Activated gamma-delta T cell treated with Interleukin-2 at 50 U/mL for 16 hours (primary cell): ENCODE measurements at regions not wholly inside any gene's neighbourhood (a gene's known extent, or its start where the extent isn't known, plus 50 kb on each side); places are given as distances from the start of the nearest gene placed in this dataset.
"Not testable (repeated sequence)": the region's sequence is repeated elsewhere in the genome, so short reads cannot be mapped to it uniquely, and the experiment has no call there.

ENCODE experiments used
- DNase-seq: peaks from one replicate; pipeline ENCODE4 v3.0.0-alpha.2; 2020

DNA sequence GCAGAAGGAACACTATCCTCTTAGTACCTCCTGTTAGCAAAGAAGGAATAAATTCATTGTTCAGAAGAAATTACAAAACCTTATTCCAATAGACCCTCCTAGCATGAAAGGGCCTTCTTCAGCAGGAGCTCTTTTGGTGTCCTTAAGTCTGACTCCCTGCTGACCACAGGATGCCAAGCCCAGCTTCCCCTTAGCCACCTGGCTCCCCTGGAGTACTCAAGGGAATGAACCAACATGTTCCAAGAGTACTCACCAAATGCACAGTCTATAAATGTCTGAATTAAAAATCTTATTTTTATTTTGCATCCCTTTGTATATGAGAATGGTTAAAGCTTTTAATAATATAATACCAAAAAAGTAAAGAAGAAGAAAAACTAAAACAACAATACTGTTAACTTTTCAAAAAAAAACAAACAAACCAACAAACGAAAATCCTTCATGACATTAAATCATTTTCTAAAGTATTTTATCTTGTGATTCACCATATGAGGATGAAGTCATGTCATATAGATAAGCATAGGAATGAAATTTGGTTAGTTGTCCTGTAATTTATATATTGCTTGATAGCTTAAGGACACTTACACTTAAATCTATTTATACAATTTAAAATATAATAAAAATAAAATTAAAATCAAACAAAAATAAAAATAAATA lies 1355.1 kb downstream of the HACE1 start:
- DNase-seq = no peak

DNA sequence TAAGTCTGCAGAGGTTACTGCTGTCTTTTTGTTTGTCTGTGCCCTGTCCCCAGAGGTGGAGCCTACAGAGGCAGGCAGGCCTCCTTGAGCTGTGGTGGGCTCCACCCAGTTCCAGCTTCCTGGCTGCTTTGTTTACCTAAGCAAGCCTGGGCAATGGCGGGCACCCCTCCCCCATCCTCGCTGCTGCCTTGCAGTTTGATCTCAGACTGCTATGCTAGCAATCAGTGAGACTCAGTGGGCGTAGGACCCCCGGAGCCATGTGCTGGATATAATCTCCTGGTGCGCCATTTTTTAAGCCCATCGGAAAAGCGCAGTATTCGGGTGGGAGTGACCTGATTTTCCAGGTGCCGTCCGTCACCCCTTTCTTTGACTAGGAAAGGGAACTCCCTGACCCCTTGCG lies 1363.1 kb downstream of the HACE1 start:
- DNase-seq = not testable (repeated sequence)

DNA sequence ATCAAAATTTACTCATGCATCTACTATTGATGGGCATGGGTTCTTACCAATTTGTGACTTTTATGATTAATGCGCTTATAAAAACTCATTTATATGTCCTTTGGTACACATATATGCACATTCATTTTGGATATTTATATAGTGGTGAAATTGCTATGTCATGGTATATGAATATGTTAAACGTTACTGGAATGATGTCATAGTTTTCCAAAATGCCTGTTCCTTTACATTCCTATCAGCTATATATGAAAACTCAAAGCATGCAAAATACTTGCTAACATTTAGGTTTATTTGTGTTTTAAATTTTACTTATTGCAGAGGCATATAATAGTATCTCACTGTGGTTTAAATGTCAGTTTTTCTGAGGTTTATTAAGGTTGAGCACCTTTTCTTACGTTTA lies 1403.1 kb downstream of the HACE1 start:
- no peak for DNase-seq

DNA sequence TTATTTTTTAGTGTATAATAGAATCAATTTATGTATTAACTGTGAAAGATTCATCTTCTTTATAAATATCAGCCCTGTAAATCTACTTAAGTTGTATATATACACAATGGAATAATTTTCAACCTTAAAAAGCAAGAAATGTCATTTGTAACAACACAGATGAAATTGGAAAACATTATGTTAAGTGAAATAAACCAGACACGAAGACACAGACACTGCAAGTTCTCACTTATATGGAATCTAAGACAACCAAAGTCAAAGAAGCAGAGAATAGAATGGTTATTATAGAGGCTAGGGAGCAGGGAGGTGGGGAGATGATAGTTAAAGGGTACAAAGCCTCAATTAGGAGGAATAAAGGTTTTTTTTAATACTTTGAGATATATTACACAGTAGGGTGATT lies 1404.4 kb downstream of the HACE1 start:
- DNase-seq = no peak

DNA sequence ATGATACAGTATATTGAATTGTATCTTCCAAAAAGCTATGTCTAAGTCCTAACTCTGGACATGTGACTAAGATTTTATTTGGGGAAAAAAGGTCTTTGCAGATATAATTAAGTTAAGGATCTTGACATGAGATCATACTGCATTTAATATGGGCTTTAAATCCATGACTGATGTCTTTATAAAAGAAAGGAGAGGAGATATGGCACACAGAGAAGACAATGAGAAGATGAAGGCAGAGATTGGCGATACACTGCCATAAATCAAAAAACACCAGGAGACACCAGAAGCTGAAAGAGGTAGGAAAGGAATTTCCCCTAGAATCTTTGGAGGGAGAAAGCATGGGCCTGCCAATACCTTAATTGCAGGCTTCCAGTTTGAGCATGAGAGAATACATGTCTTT lies 1450.2 kb downstream of the HACE1 start:
- no peak for DNase-seq

DNA sequence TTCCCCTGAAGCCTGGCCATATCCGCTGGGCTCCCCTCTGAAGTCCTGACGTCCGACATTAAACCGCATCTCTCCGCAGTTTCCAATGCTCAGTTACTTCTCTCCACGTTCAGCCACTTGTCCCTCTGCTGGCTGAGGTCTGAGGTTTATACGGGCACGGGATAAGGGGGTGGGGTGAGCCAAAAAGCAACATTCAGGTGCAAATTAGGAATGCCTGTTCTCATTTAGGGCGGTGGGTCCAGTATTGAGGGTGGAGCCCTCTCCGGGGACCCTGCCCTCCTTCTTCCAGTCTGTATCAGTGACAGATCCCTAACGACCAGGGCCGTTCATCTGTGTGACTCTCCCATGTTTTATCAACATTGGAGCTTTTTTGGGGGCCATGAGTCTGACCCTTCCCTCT lies 1454.4 kb downstream of the HACE1 start:
- DNase-seq = no peak

DNA sequence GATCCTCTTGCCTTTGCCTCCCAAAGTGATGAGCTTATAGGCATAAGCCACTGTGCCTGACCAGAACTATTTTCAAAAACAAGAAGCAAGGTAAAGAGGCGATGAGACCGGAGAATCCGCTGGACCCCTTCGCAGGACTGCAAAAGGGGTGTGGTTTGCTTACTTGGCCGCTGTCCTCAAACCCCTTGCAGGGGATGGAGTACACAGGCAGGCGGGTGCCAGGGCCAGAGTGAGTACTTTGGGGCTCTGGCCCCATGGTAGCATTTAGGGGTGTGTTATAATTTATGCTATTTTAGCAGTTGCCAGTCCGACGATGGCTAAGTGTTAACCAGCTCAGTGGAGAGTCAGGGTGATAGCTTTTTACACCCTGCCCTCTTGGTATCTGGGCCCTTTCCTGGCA lies 1454.9 kb downstream of the HACE1 start:
- no peak for DNase-seq

DNA sequence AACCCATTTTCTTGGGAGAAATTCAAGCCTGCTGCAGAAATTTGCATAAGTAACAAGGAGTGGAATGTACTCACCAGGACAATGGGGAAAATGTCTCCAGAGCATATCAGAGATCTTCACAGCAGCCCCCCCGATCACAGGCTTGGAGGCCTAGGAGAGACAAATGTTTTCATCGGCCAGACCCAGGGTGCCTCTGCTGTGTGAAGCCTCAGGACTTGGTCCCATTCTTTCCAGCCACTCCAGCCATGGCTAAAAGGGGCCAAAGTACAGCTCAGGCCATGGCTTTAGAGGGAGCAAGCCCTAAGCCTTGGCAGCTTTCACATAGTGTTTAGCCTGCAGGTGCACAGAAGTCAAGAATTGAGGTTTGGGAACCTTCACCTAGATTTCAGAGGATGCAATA lies 1463.0 kb downstream of the HACE1 start:
- DNase-seq = no peak

DNA sequence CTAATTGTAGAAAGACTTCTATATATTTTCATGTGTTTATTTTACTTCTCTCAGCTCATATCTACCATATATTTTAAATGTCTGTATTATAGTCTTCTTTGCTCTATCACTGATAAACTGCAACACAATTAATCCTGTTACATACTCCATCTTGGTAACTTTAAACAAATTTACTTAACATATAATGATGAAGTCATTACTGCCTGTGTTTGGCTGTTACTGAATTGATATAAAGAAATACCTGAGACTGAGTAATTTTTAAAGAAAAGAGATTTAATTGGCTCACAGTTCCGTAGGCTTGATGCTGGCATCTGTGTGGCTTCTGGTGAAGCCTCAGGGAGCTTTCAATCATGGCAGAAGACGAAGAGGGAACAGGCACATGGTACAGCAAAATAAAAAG lies 1480.4 kb downstream of the HACE1 start:
- DNase-seq = no peak

DNA sequence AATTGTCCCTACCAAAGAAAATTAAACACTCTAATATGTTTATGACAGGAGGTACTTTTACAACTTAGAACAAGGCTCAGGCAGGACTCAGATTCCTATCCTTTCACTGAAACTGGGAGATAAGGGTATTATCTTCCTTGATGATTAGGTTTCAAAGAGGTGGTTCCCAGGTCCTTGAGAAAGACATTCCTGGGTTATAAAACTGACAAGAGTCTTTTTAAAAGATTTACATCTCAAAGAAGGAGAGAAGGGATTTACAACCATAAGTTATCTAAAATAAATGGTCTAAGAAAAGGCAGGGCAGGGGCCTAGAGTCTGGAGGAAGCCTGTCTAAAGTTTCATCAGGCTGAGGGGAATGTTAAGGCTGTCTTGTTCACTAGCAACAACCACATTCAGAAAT lies 1492.5 kb downstream of the HACE1 start:
- DNase-seq = no peak

DNA sequence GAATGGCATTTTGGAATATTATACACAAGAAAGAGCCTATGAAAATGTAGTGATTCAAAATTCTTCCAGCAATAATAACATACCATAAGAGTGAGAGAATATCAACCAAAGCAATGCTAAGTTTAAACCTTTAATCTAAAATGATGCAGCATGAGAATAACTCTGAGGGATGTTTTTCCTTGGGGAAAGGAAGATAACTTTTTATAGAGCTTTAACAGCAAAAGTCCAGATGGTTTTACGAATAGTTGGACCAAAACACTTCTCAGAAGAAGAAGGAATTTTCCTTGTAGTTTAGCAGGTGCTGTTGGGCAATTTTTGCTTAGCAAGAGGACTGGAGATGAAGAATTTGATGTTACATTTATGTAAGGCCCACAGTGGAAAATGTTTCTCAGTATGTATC lies 1503.2 kb downstream of the HACE1 start:
- no peak for DNase-seq

DNA sequence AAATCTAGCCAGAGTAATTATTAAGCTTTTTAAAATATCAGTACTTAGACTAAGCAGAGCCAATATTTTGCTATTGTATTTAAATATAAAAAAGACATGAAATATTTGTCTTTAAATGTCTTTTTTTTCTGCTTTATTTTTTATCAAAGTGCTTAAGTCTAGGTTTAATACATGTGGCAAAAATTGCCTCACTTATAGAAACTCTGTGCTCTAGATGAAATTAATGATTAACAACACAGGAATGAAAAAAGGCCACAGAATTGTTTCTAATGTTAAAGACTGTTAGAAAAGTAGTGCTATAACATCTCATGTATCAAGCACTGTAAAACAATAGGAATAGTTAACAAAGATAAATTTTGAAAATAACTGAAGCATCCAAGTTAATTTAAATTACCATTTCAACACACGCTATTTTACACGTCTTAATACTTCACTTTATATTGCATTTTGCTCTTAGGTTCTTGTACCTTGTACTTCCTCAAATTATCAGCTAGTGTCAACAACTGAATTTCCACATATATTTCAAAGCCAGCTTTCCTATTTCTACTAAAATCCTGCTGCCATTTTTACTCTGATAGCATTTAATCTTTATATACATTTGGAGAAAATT lies 1515.1 kb downstream of the HACE1 start:
- DNase-seq = no peak

DNA sequence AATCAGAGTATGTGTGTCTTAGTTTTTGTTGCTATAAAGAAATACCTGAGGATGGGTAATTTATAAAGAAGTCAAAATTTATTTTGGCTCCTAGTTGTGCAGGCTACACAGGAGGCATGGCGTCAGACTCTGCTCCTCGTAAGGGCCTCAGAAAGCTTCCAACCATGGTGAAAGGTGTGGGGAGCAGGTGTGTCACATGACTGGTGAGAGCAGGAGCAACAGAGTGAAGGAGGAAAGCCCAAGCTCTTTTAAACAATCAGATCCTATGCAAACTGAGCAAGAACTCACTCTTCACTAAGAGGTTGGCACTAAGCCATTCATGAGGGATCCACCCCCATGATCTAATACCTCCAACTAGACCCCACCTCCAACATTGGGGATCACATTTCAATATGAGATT lies 1524.3 kb downstream of the HACE1 start:
- DNase-seq = no peak

DNA sequence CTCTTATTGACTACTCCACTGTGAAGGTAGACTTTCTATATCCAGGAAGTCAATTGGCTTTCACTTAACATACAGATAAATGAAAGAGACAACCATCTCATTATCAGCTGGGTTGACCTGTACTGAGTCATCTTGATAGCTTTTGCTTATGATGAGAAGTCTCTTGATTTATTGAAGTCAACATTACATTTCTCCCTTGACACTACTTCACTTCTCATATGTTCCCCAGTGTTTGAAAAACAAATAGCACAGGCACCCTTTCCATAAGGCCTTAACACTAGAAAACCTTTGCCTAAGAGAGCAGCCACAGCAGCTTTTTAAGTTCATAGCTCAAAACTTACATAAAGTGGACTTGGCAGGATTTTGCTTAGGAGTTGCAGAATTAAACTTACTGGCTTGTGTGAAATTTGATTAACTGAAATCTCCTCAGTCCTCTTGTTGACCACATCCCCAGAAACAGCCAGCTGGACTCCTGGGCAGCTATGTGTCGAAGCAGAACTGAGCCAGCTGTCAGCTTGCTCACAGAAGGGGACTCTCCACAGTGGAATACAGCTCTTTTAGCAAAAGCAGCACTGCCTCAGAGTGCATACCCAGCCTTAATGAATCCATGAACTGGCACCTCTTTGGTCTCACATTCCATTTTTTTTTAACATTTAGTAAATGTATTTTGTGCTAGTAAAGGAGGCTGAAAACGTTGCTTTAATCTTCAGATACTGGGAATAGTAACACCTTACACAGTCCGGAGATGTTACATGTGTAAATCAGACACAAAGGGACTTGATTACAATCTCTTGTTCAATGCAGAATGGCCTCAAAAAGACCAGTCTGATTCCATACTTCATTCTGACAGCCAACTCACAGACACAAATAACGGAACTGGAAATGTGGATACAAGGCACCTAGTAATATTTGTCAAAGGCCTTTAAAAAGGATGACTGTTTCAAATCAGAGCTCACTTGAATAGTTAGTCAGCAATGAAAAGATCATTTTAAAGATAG lies 1532.7 kb downstream of the HACE1 start:
- no peak for DNase-seq

DNA sequence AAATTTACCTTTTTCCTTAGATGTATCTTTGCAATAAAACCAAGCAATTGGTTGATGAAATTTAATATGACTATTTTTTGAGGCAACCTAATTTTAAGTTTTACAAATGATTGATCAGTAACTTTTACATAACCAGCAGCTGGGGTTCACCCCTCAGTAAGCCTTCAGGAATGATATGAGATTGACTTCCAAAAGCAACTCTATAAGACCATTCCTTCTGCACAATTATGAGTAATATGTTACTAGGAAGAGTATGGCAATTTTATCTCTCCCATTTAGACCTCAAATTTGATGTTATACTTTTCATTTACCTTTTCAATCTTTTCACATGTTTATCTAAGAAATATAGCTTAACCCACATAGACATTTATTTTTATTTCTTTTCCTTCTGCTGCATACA lies 1546.3 kb downstream of the HACE1 start:
- no peak for DNase-seq

DNA sequence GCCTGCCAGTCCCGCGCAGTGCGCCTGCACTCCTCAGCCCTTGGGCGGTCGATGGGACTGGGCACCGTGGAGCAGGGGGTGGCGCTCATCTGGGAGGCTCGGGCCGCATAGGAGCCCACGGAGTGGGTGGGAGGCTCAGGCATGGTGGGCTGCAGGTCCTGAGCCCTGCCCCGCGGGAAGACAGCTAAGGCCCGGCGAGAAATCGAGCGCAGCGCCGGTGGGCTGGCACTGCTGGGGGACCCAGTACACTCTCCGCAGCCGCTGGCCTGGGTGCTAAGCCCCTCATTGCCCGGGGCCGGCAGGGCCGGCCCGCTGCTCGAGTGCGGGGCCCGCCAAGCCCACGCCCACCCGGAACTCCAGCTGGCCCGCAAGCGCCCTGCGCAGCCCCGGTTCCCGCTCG lies 1565.3 kb downstream of the HACE1 start:
- not testable (repeated sequence) for DNase-seq

DNA sequence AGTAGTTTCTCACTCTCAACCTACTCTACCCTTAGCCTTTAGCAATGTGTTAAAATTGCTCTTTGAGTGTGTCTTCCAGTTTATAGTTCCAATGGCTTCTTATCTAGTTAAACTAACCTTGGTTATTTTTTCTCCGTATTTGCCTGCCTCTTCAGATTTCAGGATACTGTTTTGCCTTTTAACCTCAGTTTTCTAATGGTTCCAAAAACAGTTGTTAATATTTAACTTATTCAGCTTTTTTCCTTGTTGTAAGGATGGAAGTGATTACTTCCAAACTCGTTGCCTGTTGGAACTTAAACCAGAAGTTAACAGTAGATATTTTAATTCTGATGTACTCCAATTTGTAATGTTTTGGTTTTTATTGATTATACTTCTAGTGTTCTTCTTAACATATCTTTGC lies 1574.9 kb downstream of the HACE1 start:
- DNase-seq = no peak

DNA sequence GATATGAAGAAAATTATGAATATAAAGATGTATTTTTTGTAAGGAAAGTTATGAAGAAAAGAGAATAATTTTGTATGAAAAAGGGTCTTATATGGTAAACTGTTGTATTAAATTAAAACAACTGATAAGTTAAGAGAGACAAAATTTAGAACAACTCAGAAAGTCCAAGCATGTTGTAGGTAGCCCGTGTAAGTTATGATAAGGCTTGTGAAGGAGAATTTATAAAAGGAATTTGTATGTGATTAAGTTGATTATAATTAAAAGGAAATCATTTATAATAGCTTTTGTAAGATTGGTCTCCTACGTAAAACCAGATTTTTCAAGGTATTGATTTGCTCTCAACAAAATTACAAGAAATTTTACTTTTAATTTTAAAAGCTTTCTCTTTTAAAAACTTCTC lies 1579.3 kb downstream of the HACE1 start:
- DNase-seq = no peak

DNA sequence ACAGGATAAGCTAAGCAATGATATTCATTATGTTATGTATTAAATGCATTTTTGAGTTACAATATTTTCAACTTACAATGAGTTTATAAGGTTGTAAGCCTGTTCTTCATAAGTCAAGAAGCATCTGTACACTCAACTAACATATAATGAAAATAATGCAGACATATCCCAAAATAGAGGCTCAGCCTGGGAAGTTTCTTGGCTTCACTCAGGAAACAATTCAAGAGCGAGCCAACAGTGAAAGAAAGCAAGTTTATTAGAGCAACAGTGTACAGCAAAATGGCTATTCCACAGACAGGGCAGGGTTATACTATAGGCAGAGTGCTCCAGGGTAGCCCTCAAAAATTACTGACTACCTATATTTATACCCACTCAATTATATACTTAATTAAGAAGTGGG lies 1581.8 kb downstream of the HACE1 start:
- DNase-seq = no peak

DNA sequence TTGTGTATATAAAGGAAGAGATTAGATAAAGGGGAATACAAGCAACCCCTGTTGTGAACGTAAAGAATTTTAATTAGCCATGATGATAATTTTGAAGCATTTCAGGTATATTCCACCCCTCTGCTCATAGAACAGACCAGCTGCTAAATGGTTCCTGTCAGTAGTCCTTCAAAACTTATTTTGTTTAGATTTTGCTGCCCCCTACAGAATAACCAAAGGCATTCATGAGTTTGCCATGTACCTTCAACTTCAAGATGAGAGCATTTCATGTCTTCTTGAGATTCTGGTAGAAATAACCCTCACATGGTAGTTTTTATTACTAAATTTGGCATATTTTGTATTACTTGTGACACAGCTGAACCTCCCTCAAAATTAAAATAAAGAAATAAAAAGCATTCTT lies 1586.7 kb downstream of the HACE1 start:
- no peak for DNase-seq

DNA sequence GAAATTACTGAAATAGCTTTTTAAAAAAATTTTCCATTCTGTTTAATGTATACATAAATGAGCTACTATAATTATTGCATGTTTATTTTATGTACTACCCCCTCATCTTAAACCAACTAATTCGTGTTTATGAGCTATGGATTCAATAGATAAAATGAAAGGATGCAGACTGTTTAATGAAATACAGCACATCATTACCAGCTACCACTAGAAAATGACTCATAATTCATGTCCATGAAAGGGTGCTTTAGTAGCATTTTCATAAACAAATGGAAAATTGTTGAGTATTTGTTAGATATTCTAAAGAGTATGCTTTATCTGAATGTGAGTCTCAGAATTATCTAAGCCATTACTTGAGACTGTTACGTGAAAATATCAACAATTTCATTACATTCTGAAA lies 1590.1 kb downstream of the HACE1 start:
- DNase-seq = no peak

DNA sequence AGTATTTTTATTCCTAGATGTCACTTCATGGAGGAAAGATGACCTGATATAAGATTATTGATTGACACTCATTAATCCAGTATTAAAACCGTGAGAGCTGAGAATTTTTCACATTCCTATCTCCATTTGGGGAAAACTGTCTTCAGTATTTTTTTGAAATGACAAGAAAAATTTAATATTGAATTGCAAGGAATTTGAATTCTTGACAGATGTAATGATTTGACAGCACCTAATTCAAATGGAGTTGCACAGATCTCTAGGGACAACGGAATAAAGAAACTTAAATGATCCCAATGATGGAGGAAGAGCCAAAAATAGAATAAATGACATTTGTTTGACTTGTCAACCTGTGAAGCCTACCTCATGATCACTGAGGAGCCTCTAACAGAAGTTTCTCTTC lies 1591.4 kb downstream of the HACE1 start:
- DNase-seq = no peak

DNA sequence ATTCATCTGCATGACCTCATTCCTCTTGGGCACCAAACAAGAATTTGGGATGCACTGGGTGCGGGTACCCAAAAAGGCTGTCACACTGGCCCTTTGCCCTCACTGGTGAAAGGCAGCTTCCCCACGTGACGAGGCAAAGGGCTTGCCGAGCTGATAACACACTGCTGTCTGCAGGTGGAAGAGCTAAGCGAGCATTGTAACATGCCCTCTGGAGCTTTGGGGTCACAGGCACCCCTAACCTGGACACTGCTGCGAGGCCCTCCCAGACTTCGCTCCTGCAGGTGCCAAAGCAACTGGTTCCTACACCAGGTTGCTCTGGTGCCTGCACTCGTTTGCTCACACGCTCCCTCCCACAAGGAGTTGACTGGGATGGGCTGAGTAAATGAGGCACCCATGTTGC lies 1595.7 kb downstream of the HACE1 start:
- no peak for DNase-seq

DNA sequence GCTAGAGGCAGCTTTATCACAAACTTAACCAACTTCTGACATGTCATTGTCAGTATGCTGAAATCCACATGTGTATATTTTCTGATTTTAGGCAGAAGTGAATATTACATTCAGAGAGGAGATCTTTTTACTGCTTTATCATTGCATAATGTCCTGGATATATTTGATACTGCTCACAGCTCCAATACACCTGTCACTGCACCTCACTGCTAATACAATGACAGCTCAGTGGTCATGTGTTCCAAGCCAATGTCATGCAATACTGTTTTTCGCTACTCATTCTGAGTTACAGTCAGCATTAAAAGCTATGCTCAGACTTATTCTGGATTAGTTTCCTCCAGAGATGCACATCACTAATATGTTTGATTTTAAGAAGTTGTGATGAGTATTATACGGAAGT lies 1604.6 kb downstream of the HACE1 start:
- DNase-seq = no peak
